Tibial artery (tissue), 4 donors: ENCODE measurements at regions not wholly inside any gene's neighbourhood (a gene's known extent, or its start where the extent isn't known, plus 50 kb on each side); places are given as distances from the start of the nearest gene placed in this dataset.

Source experiments
- DNase-seq, 2 donors: peaks; one replicate each; pipeline ENCODE4 v3.0.0-alpha.2; 2019
- H3K27ac ChIP-seq, 2 donors: fragments of 200-600 bp; sonication (generic) in 1 of 2; 1 replicate in 1 of 2; 2 replicates in 1 of 2; pipeline ENCODE4 v1.5.1; 2018 to 2019; ENCODE audit warnings: mild to moderate bottlenecking in 1 of 2
- H3K27me3 ChIP-seq, 2 donors: fragments of 200-600 bp; sonication (generic) in 1 of 2; one replicate each; pipeline versions ENCODE4 v1.5.1 to v1.6.0; 2016 to 2019
- H3K36me3 ChIP-seq, 3 donors: fragments of 200-600 bp; sonication (generic) in 2 of 3; one replicate each; pipeline ENCODE4 v1.5.1; 2016 to 2019; ENCODE audit warnings: mild to moderate bottlenecking in 2 of 3
- H3K4me1 ChIP-seq, 4 donors: fragments of 200-600 bp; sonication (generic) in 2 of 4; 1 replicate in 3 of 4; 2 replicates in 1 of 4; pipeline ENCODE4 v1.5.1; 2016 to 2019
- H3K4me3 ChIP-seq, 2 donors: fragments of 200-600 bp; sonication (generic) in 1 of 2; 1 replicate in 1 of 2; 2 replicates in 1 of 2; pipeline ENCODE4 v1.5.1; 2018 to 2019; ENCODE audit warnings: mild to moderate bottlenecking in 2 of 2
- H3K9me3 ChIP-seq, 3 donors: fragments of 200-600 bp; sonication (generic) in 1 of 3; one replicate each; pipeline ENCODE4 v1.5.1; 2016 to 2019
- intact Hi-C: fragments of 100-400 bp; cut with DNase I; formaldehyde crosslinking; loops from one replicate; pipeline ENCODE4 v1.15.0; 2023; ENCODE audit warnings: low total_unique reads
- TF ChIP-seq, protein P1 (sequence below), 2 experiments: fragments of 200-600 bp in 1 of 2; fragments of 450-650 bp in 1 of 2; IDR thresholded peaks; one replicate each; pipeline ENCODE4 v1.5.1; 2017 to 2019; ENCODE audit warnings: antibody characterized with exemption in 2 of 2, mild to moderate bottlenecking in 1 of 2, moderate library complexity in 1 of 2

DNA sequence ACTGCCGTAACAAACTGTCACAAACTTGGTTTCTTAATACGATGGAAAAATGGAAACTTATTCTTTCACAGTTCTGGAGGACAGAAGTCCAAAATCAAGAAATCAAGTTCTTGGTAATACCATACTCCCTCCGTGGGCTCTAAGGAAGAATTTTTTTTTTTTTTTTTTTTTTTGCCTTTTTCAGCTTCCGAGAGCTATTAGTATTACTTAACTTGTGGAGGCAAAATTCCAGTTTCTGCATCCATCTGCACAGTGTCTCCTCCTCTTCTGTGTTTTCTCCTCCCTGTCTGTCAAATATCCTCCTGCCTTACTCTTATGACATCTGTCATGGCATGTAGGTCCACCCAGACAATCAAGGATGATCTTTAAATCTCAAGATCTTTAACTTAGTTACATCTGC is 426.6 kb downstream of the SPRY1 start:
- TF ChIP-seq, protein P1, sequence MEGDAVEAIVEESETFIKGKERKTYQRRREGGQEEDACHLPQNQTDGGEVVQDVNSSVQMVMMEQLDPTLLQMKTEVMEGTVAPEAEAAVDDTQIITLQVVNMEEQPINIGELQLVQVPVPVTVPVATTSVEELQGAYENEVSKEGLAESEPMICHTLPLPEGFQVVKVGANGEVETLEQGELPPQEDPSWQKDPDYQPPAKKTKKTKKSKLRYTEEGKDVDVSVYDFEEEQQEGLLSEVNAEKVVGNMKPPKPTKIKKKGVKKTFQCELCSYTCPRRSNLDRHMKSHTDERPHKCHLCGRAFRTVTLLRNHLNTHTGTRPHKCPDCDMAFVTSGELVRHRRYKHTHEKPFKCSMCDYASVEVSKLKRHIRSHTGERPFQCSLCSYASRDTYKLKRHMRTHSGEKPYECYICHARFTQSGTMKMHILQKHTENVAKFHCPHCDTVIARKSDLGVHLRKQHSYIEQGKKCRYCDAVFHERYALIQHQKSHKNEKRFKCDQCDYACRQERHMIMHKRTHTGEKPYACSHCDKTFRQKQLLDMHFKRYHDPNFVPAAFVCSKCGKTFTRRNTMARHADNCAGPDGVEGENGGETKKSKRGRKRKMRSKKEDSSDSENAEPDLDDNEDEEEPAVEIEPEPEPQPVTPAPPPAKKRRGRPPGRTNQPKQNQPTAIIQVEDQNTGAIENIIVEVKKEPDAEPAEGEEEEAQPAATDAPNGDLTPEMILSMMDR (IDR thresholded peaks at IDR 0.05) = no peak
- DNase-seq = no peak
- H3K4me3 ChIP-seq = no peak overlapping the region
- no peaks in the 10 kb centered on the region for H3K9me3 ChIP-seq
- intact Hi-C loops = no loop called here
- H3K36me3 ChIP-seq = no peaks in the 10 kb centered on the region
- peaks cover 0 to 35% (median 8%) of the 10 kb centered on the region in 4 donors for H3K4me1 ChIP-seq
- no peak overlapping the region for H3K27ac ChIP-seq
- H3K27me3 ChIP-seq = no peaks in the 10 kb centered on the region

DNA sequence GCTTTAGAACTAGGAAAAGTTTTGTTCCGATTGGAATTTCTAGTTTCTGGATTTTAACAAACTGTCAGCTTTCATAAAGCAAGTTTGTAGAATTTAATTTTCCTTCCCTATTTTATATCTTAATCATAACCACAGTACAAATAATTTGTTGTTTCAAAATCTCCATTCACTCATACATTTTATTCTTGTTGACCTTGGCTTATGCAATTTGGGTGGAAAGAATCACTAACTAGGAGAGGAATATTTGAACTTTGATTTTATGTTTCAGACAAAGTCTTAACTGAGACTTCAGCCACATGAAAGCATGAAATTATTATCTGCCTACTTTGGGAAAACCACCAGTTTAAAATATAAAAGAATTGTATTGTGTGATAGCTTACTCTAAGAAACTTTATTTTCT is 427.9 kb downstream of the SPRY1 start:
- no peaks in the 10 kb centered on the region for H3K9me3 ChIP-seq
- no peak for DNase-seq
- peak overlapping the region; percentile 18 to 38 for H3K27ac ChIP-seq
- H3K36me3 ChIP-seq = no peaks in the 10 kb centered on the region
- no peaks in the 10 kb centered on the region for H3K27me3 ChIP-seq
- H3K4me3 ChIP-seq = no peak overlapping the region
- H3K4me1 ChIP-seq = peaks cover 0 to 35% (median 8%) of the 10 kb centered on the region in 4 donors
- TF ChIP-seq, protein P1 (IDR thresholded peaks at IDR 0.05) = no peak
- intact Hi-C loops = no loop called here

DNA sequence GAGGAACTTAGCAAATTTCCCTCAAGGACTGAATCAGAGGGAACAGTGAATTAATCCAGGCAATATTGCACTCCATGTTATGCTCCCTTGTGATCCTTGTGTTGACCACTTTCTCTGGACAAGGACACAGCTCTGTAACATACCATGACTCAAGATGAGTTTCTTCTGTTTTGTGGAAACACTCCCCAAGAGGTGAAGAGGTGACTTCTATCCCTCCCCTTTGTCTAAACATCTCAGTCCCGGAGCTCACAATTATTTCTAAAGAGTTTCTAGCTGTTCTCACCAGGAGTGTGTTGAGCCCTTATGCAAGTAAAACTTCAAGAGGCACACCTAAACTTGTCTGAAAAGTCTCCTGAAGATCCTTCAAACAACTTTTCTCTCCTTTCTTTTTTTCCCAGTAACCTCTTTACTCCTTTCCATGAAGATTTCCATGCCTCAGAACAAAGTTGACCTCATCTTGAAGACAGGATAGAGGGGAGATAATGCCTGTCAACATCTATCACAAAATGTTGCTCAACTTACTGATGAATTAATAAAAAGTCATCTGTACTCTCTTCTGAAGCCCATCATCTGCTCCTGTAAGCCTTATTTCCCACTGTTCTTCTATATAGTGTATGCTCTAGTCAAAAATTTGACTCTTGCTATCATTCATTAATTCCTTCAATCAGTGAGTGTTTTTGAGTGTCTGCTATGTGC is 429.1 kb downstream of the SPRY1 start:
- Histone ChIP-seq H3K4me1 (peaks cover 0 to 35% (median 8%) of the 10 kb centered on the region in 4 donors), H3K36me3 (no peaks in the 10 kb centered on the region), H3K27me3 (no peaks in the 10 kb centered on the region), H3K27ac (peak overlapping the region; percentile 18 to 22), H3K4me3 (no peak overlapping the region), H3K9me3 (no peaks in the 10 kb centered on the region)
- intact Hi-C loops = no loop called here
- TF ChIP-seq, protein P1 (IDR thresholded peaks at IDR 0.05) = no peak
- DNase-seq = no peak

DNA sequence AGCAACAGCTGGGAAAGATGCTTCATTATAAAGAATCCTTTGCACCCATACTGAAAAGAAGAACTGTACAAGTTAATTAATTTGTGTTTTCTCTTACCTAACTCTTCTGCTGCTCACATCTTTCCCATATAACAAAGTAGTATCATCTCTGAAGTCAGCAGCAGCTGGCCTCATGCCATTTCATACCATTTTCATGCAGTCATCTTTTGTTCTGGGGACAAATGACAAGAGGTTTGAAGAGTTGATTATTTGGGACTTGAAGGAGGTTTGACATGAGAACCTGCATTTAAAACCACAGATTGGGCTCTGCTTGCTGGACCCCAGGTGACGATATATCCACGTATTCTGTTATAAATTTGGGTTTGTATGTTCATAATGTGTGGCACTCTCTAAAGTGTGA is 430.3 kb downstream of the SPRY1 start:
- no peak overlapping the region for H3K27ac ChIP-seq
- intact Hi-C loops = no loop called here
- TF ChIP-seq, protein P1 (IDR thresholded peaks at IDR 0.05) = no peak
- no peaks in the 10 kb centered on the region for H3K9me3 ChIP-seq
- H3K27me3 ChIP-seq = no peaks in the 10 kb centered on the region
- H3K36me3 ChIP-seq = no peaks in the 10 kb centered on the region
- H3K4me1 ChIP-seq = peaks cover 0 to 45% (median 9%) of the 10 kb centered on the region in 4 donors
- no peak for DNase-seq
- no peak overlapping the region for H3K4me3 ChIP-seq

DNA sequence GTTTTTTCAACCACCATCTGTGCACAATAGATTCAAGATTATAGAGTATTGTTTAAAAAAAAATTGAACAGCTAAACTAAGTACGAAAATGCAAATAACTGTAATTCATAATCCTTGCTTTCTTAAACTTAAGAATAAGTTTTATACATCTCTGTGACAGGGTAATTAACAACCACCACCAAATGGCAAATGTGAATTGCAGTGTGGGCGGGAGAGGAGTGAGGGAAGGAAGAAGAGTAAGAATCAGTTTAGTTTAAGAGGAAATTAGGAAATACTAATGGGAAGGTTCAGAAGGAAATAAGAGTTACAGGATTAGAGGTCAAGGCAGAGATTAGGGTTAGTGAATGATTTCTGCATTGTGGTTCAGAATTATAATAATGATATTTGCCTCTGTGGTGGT is 430.9 kb downstream of the SPRY1 start:
- TF ChIP-seq, protein P1 (IDR thresholded peaks at IDR 0.05) = no peak
- no peak for DNase-seq
- Histone ChIP-seq H3K36me3 (no peaks in the 10 kb centered on the region), H3K9me3 (no peaks in the 10 kb centered on the region), H3K4me3 (no peak overlapping the region), H3K4me1 (peaks cover 0 to 51% (median 11%) of the 10 kb centered on the region in 4 donors), H3K27ac (no peak overlapping the region), H3K27me3 (no peaks in the 10 kb centered on the region)
- intact Hi-C loops = no loop called here
